Vagina (tissue), 2 donors: ENCODE measurements at regions not wholly inside any gene's neighbourhood (a gene's known extent, or its start where the extent isn't known, plus 50 kb on each side); places are given as distances from the start of the nearest gene placed in this dataset.

Experiments used
- DNase-seq, 2 donors: peaks; one replicate each; pipeline ENCODE4 v3.0.0-alpha.2; 2017; ENCODE audit errors: extremely low spot score in 2 of 2
- H3K27ac ChIP-seq: fragments of 200-600 bp; sonication (generic); one replicate; pipeline ENCODE4 v1.5.1; 2019
- H3K27me3 ChIP-seq: fragments of 200-600 bp; sonication (generic); one replicate; pipeline ENCODE4 v1.5.1; 2019
- H3K36me3 ChIP-seq, 2 donors: fragments of 200-600 bp; sonication (generic); one replicate each; pipeline ENCODE4 v1.5.1; 2017 to 2019
- H3K4me1 ChIP-seq: fragments of 200-600 bp; sonication (generic); one replicate; pipeline ENCODE4 v1.5.1; 2019
- H3K4me3 ChIP-seq, 2 donors: fragments of 200-600 bp; sonication (generic); 1 replicate in 1 of 2; 2 replicates in 1 of 2; pipeline ENCODE4 v1.5.1; 2016 to 2019
- H3K9me3 ChIP-seq: fragments of 200-600 bp; sonication (generic); one replicate; pipeline ENCODE4 v1.5.1; 2019
- CTCF ChIP-seq, 3 experiments: fragments of 450-650 bp in 2 of 3; fragments of 200-600 bp in 1 of 3; sonication (generic) in 1 of 3; IDR thresholded peaks; one replicate each; pipeline ENCODE4 v1.5.1; 2017 to 2019; ENCODE audit warnings: antibody characterized with exemption in 3 of 3, mild to moderate bottlenecking in 2 of 3, moderate library complexity in 2 of 3
- POLR2A ChIP-seq, 2 donors: fragments of 450-650 bp; IDR thresholded peaks; one replicate each; pipeline ENCODE4 v1.6.1; 2017; ENCODE audit warnings: antibody characterized with exemption in 2 of 2, mild to moderate bottlenecking in 2 of 2, moderate library complexity in 2 of 2
- POLR2AphosphoS5 ChIP-seq, 2 donors: sonication (generic); formaldehyde crosslinking; IDR thresholded peaks; one replicate each; pipeline ENCODE4 v1.9.0; 2017; ENCODE audit warnings: antibody characterized with exemption in 2 of 2, mild to moderate bottlenecking in 2 of 2, low read depth in 1 of 2; ENCODE audit not compliant: insufficient read depth in 1 of 2
- intact Hi-C: fragments of 100-400 bp; cut with DNase I; formaldehyde crosslinking; loops from one replicate; pipeline ENCODE4 v1.15.1; 2023

GRCh38 chr13:65343898-65344663, 1886.1 kb downstream of the PCDH9 start:
- intact Hi-C loops, result no loop called here
- H3K27ac ChIP-seq, result no peak overlapping the region
- H3K27me3 ChIP-seq, result no peaks in the 10 kb centered on the region
- H3K4me3 ChIP-seq, result no peak overlapping the region
- H3K9me3 ChIP-seq, result no peaks in the 10 kb centered on the region
- H3K36me3 ChIP-seq, result no peaks in the 10 kb centered on the region
- no peak for DNase-seq
- no peaks in the 10 kb centered on the region for H3K4me1 ChIP-seq
- no peak for TF ChIP-seq CTCF (IDR thresholded peaks at IDR 0.05)
- TF ChIP-seq POLR2A (IDR thresholded peaks at IDR 0.05), result no peak
- TF ChIP-seq POLR2AphosphoS5 (IDR thresholded peaks at IDR 0.05; ENCODE audit: insufficient read depth in 1 of 2, low read depth in 1 of 2), result no peak

- intact Hi-C loops, result no loop called here
- H3K4me3 ChIP-seq, result no peak overlapping the region
- TF ChIP-seq POLR2A (IDR thresholded peaks at IDR 0.05) (no peak), POLR2AphosphoS5 (IDR thresholded peaks at IDR 0.05; ENCODE audit: insufficient read depth in 1 of 2, low read depth in 1 of 2) (no peak), CTCF (IDR thresholded peaks at IDR 0.05) (no peak)
- H3K9me3 ChIP-seq, result no peaks in the 10 kb centered on the region
- no peaks in the 10 kb centered on the region for H3K4me1 ChIP-seq
- no peaks in the 10 kb centered on the region for H3K27me3 ChIP-seq
- H3K36me3 ChIP-seq, result no peaks in the 10 kb centered on the region
- DNase-seq, result no peak
- H3K27ac ChIP-seq, result no peak overlapping the region
Observed at GRCh38 chr13:65342541-65343337, 1887.4 kb downstream of the PCDH9 start.

- Histone ChIP-seq H3K27me3 (no peaks in the 10 kb centered on the region), H3K4me1 (no peaks in the 10 kb centered on the region), H3K36me3 (no peaks in the 10 kb centered on the region), H3K9me3 (no peaks in the 10 kb centered on the region), H3K27ac (no peak overlapping the region), H3K4me3 (no peak overlapping the region)
- no peak for DNase-seq
- no peak for TF ChIP-seq CTCF (IDR thresholded peaks at IDR 0.05)
- TF ChIP-seq POLR2A (IDR thresholded peaks at IDR 0.05), result no peak
- TF ChIP-seq POLR2AphosphoS5 (IDR thresholded peaks at IDR 0.05; ENCODE audit: insufficient read depth in 1 of 2, low read depth in 1 of 2), result no peak
- intact Hi-C loops, result no loop called here
Observed at GRCh38 chr13:65339241-65339640, 1890.9 kb downstream of the PCDH9 start.

GRCh38 chr13:65336916-65337315, 1893.2 kb downstream of the PCDH9 start:
- Histone ChIP-seq H3K4me3 (no peak overlapping the region), H3K27me3 (no peaks in the 10 kb centered on the region), H3K4me1 (no peaks in the 10 kb centered on the region), H3K9me3 (no peaks in the 10 kb centered on the region), H3K27ac (no peak overlapping the region), H3K36me3 (no peaks in the 10 kb centered on the region)
- TF ChIP-seq CTCF (IDR thresholded peaks at IDR 0.05) (no peak), POLR2A (IDR thresholded peaks at IDR 0.05) (no peak), POLR2AphosphoS5 (IDR thresholded peaks at IDR 0.05; ENCODE audit: insufficient read depth in 1 of 2, low read depth in 1 of 2) (no peak)
- intact Hi-C loops, result no loop called here
- no peak for DNase-seq
